ENCODE measurements at regions not wholly inside any gene's neighbourhood (a gene's known extent, or its start where the extent isn't known, plus 50 kb on each side); places are given as distances from the start of the nearest gene placed in this dataset.

DNA sequence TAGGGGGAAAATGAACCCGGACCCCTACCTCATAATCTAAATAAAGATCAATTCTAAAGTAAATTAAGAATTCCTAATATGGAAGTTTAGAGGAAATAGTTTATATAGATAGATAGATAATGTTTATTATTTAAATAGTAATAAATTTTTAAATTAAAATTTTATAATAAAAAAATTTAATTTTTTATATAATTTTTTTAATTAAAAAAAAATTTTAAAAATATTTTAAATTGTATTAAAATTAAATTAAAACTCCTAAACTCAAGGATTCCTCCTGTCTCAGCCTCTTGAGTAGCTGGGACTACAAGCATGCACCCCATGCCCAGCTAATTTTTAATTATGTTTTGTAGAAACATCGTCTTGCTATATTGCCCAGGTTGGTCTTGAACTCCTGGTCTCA lies 186.9 kb upstream of the VRK2 start:
- peak; percentile 59 for FAIRE-seq
- DNase-seq = no peak
- Histone ChIP-seq H3K27ac (ENCODE audit: low read depth in 2 of 2, low read length in 2 of 2) (no peak overlapping the region), H3K9ac (ENCODE audit: low read length in 3 of 3) (no peak overlapping the region), H3K4me1 (ENCODE audit: control insufficient read depth in 2 of 3, insufficient read depth in 2 of 3, low read depth in 1 of 3, low read length in 3 of 3) (no peaks in the 10 kb centered on the region), H3K4me3 (ENCODE audit: low read length in 3 of 3) (no peak overlapping the region), H3K9me3 (ENCODE audit: control insufficient read depth in 2 of 3, insufficient read depth in 1 of 3, low read length in 3 of 3) (no peaks in the 10 kb centered on the region), H3K36me3 (ENCODE audit: control insufficient read depth in 2 of 3, insufficient read depth in 3 of 3, low read length in 3 of 3) (no peaks in the 10 kb centered on the region), H3K27me3 (ENCODE audit: control insufficient read depth, insufficient read depth, low read length) (no peaks in the 10 kb centered on the region)
- intact Hi-C loops (cut with DNase I) = no loop called here
- TF ChIP-seq, protein P1, sequence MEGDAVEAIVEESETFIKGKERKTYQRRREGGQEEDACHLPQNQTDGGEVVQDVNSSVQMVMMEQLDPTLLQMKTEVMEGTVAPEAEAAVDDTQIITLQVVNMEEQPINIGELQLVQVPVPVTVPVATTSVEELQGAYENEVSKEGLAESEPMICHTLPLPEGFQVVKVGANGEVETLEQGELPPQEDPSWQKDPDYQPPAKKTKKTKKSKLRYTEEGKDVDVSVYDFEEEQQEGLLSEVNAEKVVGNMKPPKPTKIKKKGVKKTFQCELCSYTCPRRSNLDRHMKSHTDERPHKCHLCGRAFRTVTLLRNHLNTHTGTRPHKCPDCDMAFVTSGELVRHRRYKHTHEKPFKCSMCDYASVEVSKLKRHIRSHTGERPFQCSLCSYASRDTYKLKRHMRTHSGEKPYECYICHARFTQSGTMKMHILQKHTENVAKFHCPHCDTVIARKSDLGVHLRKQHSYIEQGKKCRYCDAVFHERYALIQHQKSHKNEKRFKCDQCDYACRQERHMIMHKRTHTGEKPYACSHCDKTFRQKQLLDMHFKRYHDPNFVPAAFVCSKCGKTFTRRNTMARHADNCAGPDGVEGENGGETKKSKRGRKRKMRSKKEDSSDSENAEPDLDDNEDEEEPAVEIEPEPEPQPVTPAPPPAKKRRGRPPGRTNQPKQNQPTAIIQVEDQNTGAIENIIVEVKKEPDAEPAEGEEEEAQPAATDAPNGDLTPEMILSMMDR (IDR thresholded peaks at IDR 0.05; ENCODE audit: borderline replicate concordance, extremely low read depth, insufficient read depth) = no peak

DNA sequence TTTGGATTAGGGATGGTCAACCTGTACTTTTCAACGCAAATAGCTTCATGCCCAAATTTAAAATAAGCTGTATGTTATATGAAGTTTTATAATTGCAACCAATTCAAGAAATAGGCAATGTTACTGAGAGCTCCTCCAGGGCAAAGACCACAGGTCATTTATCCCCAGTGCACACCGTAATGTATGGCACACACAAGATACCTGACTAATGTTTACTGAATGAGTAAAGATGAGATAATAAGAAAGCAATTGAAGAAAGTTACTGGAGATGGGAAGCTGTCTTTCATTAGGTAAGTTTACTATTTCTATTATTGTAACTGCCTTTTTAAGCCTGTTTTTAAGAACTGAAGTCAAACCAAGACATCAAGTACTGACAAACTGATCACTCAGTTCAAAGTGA lies 184.5 kb upstream of the VRK2 start:
- H3K9ac ChIP-seq (ENCODE audit: low read length in 3 of 3) = no peak overlapping the region
- no peaks in the 10 kb centered on the region for H3K4me1 ChIP-seq (ENCODE audit: control insufficient read depth in 2 of 3, insufficient read depth in 2 of 3, low read depth in 1 of 3, low read length in 3 of 3)
- no peaks in the 10 kb centered on the region for H3K9me3 ChIP-seq (ENCODE audit: control insufficient read depth in 2 of 3, insufficient read depth in 1 of 3, low read length in 3 of 3)
- no peak overlapping the region for H3K4me3 ChIP-seq (ENCODE audit: low read length in 3 of 3)
- H3K27me3 ChIP-seq (ENCODE audit: control insufficient read depth, insufficient read depth, low read length) = no peaks in the 10 kb centered on the region
- H3K27ac ChIP-seq (ENCODE audit: low read depth in 2 of 2, low read length in 2 of 2) = no peak overlapping the region
- intact Hi-C loops (cut with DNase I) = no loop called here
- TF ChIP-seq, protein P1 (IDR thresholded peaks at IDR 0.05; ENCODE audit: borderline replicate concordance, extremely low read depth, insufficient read depth) = no peak
- DNase-seq (no peak), FAIRE-seq (no peak)
- H3K36me3 ChIP-seq (ENCODE audit: control insufficient read depth in 2 of 3, insufficient read depth in 3 of 3, low read length in 3 of 3) = no peaks in the 10 kb centered on the region

DNA sequence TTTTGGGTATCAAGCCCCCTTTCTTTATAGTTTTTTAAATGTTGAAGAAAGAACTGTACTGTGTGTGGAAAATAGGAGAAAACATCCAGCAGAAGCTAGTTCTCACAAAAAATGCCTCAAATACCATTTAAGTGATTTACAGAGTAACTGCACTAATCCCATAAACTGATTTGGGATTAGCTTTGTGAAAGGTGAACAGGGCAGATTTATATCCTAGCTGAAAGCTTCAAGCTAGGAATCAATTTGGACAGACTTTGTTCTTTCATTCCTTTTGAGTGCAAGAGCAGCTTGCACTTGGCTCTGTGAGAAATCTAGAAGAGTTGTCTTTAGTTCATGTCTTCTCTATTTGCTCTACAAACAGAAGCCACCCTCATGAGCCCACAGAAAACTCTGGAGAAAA lies 183.9 kb upstream of the VRK2 start:
- Histone ChIP-seq H3K9ac (ENCODE audit: low read length in 3 of 3) (no peak overlapping the region), H3K4me1 (ENCODE audit: control insufficient read depth in 2 of 3, insufficient read depth in 2 of 3, low read depth in 1 of 3, low read length in 3 of 3) (no peaks in the 10 kb centered on the region), H3K27ac (ENCODE audit: low read depth in 2 of 2, low read length in 2 of 2) (no peak overlapping the region), H3K36me3 (ENCODE audit: control insufficient read depth in 2 of 3, insufficient read depth in 3 of 3, low read length in 3 of 3) (no peaks in the 10 kb centered on the region), H3K27me3 (ENCODE audit: control insufficient read depth, insufficient read depth, low read length) (no peaks in the 10 kb centered on the region), H3K4me3 (ENCODE audit: low read length in 3 of 3) (no peak overlapping the region), H3K9me3 (ENCODE audit: control insufficient read depth in 2 of 3, insufficient read depth in 1 of 3, low read length in 3 of 3) (no peaks in the 10 kb centered on the region)
- DNase-seq = no peak
- TF ChIP-seq, protein P1 (IDR thresholded peaks at IDR 0.05; ENCODE audit: borderline replicate concordance, extremely low read depth, insufficient read depth) = no peak
- intact Hi-C loops (cut with DNase I) = no loop called here
- FAIRE-seq = no peak

DNA sequence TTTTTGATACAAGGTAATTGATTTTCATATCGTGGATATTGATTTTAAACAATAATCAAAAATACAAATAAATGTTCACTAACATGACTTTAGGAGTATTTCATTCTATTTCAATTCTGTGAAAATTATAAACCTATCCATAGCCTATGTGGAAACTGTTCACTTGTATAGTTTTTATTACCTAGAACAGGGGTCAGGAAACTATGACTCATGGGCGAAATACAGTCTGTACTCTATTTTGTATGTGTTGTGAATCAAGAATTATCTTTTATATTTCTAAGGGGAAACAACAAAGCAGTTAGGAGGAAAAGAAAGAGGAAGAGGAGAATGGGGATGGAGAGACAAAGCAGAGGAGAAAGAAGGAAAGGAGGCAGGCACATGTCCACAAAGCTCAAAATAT lies 181.7 kb upstream of the VRK2 start:
- Histone ChIP-seq H3K36me3 (ENCODE audit: control insufficient read depth in 2 of 3, insufficient read depth in 3 of 3, low read length in 3 of 3) (no peaks in the 10 kb centered on the region), H3K9ac (ENCODE audit: low read length in 3 of 3) (no peak overlapping the region), H3K27ac (ENCODE audit: low read depth in 2 of 2, low read length in 2 of 2) (no peak overlapping the region), H3K4me3 (ENCODE audit: low read length in 3 of 3) (no peak overlapping the region), H3K27me3 (ENCODE audit: control insufficient read depth, insufficient read depth, low read length) (no peaks in the 10 kb centered on the region), H3K9me3 (ENCODE audit: control insufficient read depth in 2 of 3, insufficient read depth in 1 of 3, low read length in 3 of 3) (no peaks in the 10 kb centered on the region), H3K4me1 (ENCODE audit: control insufficient read depth in 2 of 3, insufficient read depth in 2 of 3, low read depth in 1 of 3, low read length in 3 of 3) (no peaks in the 10 kb centered on the region)
- intact Hi-C loops (cut with DNase I) = no loop called here
- TF ChIP-seq, protein P1 (IDR thresholded peaks at IDR 0.05; ENCODE audit: borderline replicate concordance, extremely low read depth, insufficient read depth) = no peak
- no peak for DNase-seq
- peak; percentile 70 for FAIRE-seq

All from kidney (tissue), 13 donors.